HepG2 (cell line): ENCODE measurements at regions not wholly inside any gene's neighbourhood (a gene's known extent, or its start where the extent isn't known, plus 50 kb on each side); places are given as distances from the start of the nearest gene placed in this dataset.

Experiments used
- CTCF ChIP-seq: sonication (generic); formaldehyde crosslinking; IDR thresholded peaks from 2 replicates; pipeline ENCODE4 v1.5.0; 2020; ENCODE audit warnings: mild to moderate bottlenecking, missing genetic modification reagents, moderate library complexity
- FOXK2 ChIP-seq: fragments of 450-650 bp; IDR thresholded peaks from 2 replicates; pipeline ENCODE4 v1.6.1; 2016
- GATAD2A ChIP-seq: IDR thresholded peaks from 2 replicates; pipeline ENCODE4 v1.6.1; 2016
- GTF2F1 ChIP-seq: fragments of 150-350 bp; IDR thresholded peaks from 2 replicates; pipeline ENCODE4 v1.6.1; 2014; ENCODE audit warnings: low read length
- HMGXB4 ChIP-seq, 2 experiments: sonication (generic) in 1 of 2; formaldehyde crosslinking in 1 of 2; IDR thresholded peaks; 2 replicates each; pipeline versions ENCODE4 v1.4.0 to v1.6.1; 2018 to 2020; ENCODE audit warnings: missing genetic modification reagents in 2 of 2, borderline replicate concordance in 1 of 2, low read depth in 1 of 2, mild to moderate bottlenecking in 1 of 2, missing biosample characterization in 1 of 2
- KMT2B ChIP-seq: IDR thresholded peaks from 2 replicates; pipeline ENCODE4 v1.6.1; 2016; ENCODE audit warnings: missing genetic modification reagents, missing compliant biosample characterization
- MAZ ChIP-seq, 2 experiments: sonication (generic) in 1 of 2; formaldehyde crosslinking in 1 of 2; IDR thresholded peaks; 2 replicates each; pipeline versions ENCODE4 v1.5.0 to v1.6.1; 2012 to 2020; ENCODE audit warnings: low read depth in 2 of 2, mild to moderate bottlenecking in 2 of 2, borderline replicate concordance in 1 of 2, improper control_type of control experiment in 1 of 2, low read length in 1 of 2, missing genetic modification reagents in 1 of 2, moderate library complexity in 1 of 2
- NFE2L1 ChIP-seq: sonication (generic); formaldehyde crosslinking; IDR thresholded peaks from 2 replicates; pipeline ENCODE4 v1.4.0; 2020; ENCODE audit warnings: missing genetic modification reagents, mild to moderate bottlenecking, borderline replicate concordance
- PBX2 ChIP-seq: IDR thresholded peaks from 2 replicates; pipeline ENCODE4 v1.6.1; 2016; ENCODE audit warnings: control low read depth
- SP4 ChIP-seq: sonication (generic); formaldehyde crosslinking; IDR thresholded peaks from 2 replicates; pipeline ENCODE4 v1.8.1; 2023; ENCODE audit warnings: mild to moderate bottlenecking, missing genetic modification reagents
- SP5 ChIP-seq: IDR thresholded peaks from 2 replicates; pipeline ENCODE4 v1.6.1; 2016; ENCODE audit warnings: low read depth, borderline replicate concordance
- SRF ChIP-seq: IDR thresholded peaks from 2 replicates; pipeline ENCODE4 v1.6.1; 2011; ENCODE audit warnings: mild to moderate bottlenecking, low read depth, low read length, moderate library complexity
- TCF7L2 ChIP-seq: IDR thresholded peaks from 2 replicates; pipeline ENCODE4 v1.6.1; 2011; ENCODE audit warnings: mild to moderate bottlenecking, low read depth, low read length, moderate library complexity
- XRCC5 ChIP-seq: fragments of 200-400 bp; formaldehyde crosslinking; optimal IDR thresholded peaks from 2 replicates; pipeline ENCODE3; 2017; ENCODE audit warnings: mild to moderate bottlenecking, low read length
- ZBTB8A ChIP-seq: sonication (generic); formaldehyde crosslinking; IDR thresholded peaks from 2 replicates; pipeline ENCODE4 v1.4.0; 2020; ENCODE audit warnings: mild to moderate bottlenecking, low read depth, missing genetic modification reagents, borderline replicate concordance
- ZFP41 ChIP-seq: sonication (generic); formaldehyde crosslinking; IDR thresholded peaks from 2 replicates; pipeline ENCODE4 v1.4.0; 2020; ENCODE audit warnings: mild to moderate bottlenecking, missing genetic modification reagents, borderline replicate concordance
- ZNF275 ChIP-seq: sonication (generic); formaldehyde crosslinking; IDR thresholded peaks from 2 replicates; pipeline ENCODE4 v1.8.0; 2022; ENCODE audit warnings: missing genetic modification reagents, mild to moderate bottlenecking, inconsistent platforms, borderline replicate concordance
- ZNF3 ChIP-seq: IDR thresholded peaks from 2 replicates; pipeline ENCODE4 v1.7.0; 2017; ENCODE audit warnings: inconsistent platforms
- ZNF362 ChIP-seq: sonication (generic); formaldehyde crosslinking; IDR thresholded peaks from 2 replicates; pipeline ENCODE4 v1.4.0; 2020; ENCODE audit warnings: missing genetic modification reagents, mild to moderate bottlenecking, borderline replicate concordance
- ZNF597 ChIP-seq: sonication (generic); formaldehyde crosslinking; IDR thresholded peaks from 2 replicates; pipeline ENCODE4 v1.5.0; 2020; ENCODE audit warnings: missing genetic modification reagents
- ZNF75D ChIP-seq: sonication (generic); formaldehyde crosslinking; IDR thresholded peaks from 2 replicates; pipeline ENCODE4 v1.8.1; 2023; ENCODE audit warnings: missing genetic modification reagents, mild to moderate bottlenecking, borderline replicate concordance

- TF ChIP-seq CTCF (CRISPR knock-in tag) (peak; percentile 67), GATAD2A (CRISPR knock-in tag) (no peak), TCF7L2 (no peak), GTF2F1 (no peak), SP4 (CRISPR knock-in tag) (0 out of 2 replicates have a peak, but pooled peaks have one; percentile 7), XRCC5 (peak; percentile 75), SRF (no peak), NFE2L1 (CRISPR knock-in tag) (no peak), ZBTB8A (CRISPR knock-in tag) (no peak), ZNF597 (CRISPR knock-in tag) (no peak), MAZ (IDR thresholded peaks at IDR 0.05; ENCODE audit: borderline replicate concordance, low read depth, low read length) (0 out of 2 replicates have a peak, but pooled peaks have one; percentile 22), MAZ (CRISPR knock-in tag; IDR thresholded peaks at IDR 0.05; ENCODE audit: low read depth) (no peak), ZNF362 (CRISPR knock-in tag) (no peak), SP5 (CRISPR knock-in tag) (0 out of 2 replicates have a peak, but pooled peaks have one; percentile 12), HMGXB4 (CRISPR knock-in tag; IDR thresholded peaks at IDR 0.05; ENCODE audit: borderline replicate concordance in 1 of 2, low read depth in 1 of 2) (0 out of 4 replicates have a peak, but pooled peaks of 1 of the 2 experiments have one; percentile 15), ZFP41 (CRISPR knock-in tag) (no peak), ZNF3 (CRISPR knock-in tag) (no peak), FOXK2 (no peak), ZNF275 (CRISPR knock-in tag) (no peak), PBX2 (CRISPR knock-in tag) (no peak), ZNF75D (CRISPR knock-in tag) (no peak), KMT2B (no peak)
Observed at GRCh38 chr22:19631899-19632667, 82.2 kb upstream of the SEPTIN5 start (continued).
